GM19397 (cell line): ENCODE measurements at regions not wholly inside any gene's neighbourhood (a gene's known extent, or its start where the extent isn't known, plus 50 kb on each side); places are given as distances from the start of the nearest gene placed in this dataset.

Experiments used
- ATAC-seq: cut with Tn5 transposase; IDR thresholded peaks from one replicate; pipeline ENCODE4 v1.9.1; 2021; ENCODE audit warnings: mild to moderate bottlenecking, moderate library complexity; ENCODE audit not compliant: unreplicated experiment

DNA sequence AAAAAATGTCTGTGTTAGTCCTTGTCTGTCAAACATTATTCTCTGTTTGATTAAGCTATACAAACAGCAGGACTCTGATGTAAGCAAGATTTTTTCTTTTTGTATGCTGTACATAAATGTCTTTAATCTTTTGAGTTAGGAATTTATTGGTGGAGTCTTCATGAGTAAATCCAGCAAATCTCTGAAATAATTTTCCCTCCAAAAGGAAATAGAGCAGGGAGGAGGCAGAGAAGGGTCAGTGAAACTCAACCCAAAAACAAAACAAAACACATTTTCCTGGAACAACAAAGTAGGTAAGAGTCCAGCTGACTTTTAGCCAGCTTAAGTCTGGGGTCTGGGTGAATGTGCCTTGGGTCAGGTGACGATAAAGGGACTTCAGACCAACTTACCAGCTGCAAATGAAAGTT is 113.7 kb downstream of the FOXA2 start:
- no peak for ATAC-seq

DNA sequence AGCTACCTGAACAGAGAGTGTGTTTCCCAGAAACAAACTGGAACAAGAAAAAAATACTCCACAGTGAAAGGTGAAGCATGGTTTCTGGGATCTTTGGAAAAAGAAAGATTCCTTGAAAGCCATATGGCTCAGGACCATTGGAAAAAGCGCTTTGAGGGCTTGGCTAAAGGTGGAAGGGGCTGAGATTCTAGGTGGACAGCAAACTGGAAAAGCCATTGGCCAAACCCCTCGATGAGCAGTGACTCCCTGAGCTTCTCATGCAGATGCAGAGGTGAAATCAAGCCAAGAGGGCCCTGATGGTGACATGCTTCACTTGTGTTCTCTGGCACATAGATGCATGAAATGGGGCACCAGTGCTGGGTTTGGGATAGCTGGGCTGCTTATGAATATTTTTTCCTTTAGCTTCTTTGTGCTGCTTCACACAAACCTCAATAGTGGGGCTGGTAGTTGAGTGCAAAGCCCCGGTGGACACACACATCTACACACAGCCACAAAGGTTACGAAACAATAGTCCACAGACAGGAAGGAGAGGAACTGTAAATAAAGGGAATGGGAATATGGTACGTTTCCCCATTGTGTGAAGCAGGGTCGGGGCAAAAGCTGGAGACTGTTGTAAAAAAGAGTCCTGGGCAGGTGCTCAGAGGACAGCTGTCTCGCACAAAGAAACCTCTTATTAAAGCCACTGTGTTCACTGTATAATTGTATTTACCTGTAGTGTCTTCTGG is 117.8 kb downstream of the FOXA2 start:
- ATAC-seq = no peak

DNA sequence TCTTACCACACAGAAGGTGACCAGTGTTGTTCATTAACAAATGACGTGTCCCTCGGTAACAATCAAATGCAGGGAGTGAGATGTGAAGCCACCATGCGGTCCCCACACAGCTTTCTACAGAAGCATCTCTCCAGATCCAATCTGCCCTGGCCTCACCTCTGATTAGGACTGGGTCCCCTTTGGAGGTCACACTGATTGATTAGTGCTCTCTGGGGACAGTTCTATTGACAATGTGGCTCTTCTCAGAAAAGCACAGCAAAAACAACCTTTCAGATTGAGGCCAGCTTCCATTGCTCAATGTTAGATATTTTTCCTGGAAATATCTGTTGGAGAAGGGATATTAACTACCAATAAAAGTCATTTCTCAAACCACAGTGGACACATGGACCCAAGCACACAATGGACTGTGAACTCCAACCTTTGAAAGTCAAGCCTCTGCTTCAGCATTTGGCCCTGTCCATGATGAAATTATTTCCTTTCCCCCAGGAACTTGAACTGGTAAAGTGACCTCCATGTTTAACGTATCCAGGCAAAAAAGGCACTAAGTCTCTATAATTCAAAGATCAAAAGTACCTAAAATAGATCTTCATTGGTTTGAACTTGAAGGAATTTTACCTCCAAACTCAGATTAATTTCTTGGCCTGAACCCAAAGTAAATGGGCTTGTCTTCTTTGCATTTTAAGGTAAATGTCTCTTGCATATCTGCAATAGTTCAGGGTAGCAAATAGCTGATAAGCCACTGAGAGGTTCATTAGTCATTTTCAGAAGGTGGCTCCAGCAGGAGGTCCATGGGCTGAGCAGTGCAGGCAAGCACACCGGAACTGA is 118.5 kb downstream of the FOXA2 start:
- ATAC-seq = no peak

DNA sequence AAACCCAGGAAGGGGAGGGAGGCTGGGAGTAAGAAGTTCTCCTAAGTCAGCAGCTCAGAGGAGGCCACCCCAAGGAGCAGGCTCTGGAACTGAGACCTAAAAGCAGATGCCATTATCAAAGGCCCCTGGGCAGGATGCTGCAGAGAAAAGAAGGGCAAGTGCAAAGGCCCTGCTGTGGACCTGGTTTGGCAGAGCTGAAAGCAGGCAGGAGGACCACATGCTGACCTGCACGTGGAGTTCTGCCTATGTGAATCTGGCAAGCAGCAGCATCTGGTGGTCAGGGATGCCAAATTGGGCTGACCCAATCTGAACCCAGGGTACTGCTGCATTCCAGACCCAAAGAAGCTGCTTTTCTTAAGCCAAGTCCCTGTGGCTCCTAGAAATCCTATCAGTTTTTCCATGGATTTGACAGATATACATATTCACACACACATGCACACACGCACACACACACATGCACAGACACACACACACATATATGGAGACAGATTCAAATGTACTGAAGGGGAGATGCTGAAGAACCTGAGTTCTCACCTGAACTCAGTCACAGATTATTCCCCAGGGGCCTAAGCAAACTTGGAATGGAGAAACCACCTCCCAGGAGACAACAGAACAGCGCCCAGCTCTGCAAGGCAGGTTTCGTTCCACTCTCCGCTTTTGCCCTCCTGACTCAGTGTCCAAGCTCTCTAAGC is 119.9 kb downstream of the FOXA2 start:
- no peak for ATAC-seq

DNA sequence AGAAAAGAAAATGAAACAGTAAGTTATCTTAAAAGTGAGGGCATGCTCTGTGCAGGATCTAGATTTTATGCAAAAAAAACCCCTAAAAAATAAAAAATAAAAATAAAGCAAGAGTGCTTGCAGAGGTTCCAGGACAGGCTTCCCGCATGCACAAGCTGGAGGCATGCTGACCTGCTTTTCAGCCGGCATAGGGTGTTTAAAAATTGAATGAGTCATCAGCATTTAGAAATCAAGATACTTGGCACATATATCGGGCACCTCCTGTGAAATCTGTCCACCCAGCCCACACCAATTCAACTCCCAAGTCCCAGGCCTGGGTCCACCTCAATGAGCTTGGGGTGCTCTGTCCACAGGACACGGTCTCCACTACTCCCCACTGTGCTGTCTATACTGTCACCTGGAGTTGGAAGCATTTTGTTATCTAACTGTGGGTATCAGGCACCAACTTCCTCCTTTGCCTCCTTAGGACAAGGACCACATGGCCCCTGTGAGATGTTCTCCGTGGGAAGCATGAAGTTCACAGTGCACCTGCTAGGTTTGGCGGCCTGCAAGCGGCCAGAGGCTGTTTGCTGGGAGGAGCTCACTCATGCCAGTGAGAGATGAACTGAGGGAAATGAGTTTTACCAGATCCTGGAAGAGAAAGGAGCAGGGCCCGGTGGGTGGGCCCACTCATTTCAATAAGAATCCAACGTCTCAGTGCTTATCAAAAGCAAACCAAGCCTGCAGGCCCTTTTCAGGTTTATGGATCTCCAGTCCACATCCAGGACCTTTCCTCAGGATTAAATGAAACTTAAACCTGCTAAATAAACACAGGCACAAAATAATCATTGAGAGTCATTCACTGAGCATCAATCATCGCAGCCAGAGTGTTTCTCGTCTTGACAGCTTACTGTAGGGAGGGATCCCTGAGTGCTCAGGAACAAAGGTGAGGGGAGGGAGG is 121.1 kb downstream of the FOXA2 start:
- no peak for ATAC-seq

DNA sequence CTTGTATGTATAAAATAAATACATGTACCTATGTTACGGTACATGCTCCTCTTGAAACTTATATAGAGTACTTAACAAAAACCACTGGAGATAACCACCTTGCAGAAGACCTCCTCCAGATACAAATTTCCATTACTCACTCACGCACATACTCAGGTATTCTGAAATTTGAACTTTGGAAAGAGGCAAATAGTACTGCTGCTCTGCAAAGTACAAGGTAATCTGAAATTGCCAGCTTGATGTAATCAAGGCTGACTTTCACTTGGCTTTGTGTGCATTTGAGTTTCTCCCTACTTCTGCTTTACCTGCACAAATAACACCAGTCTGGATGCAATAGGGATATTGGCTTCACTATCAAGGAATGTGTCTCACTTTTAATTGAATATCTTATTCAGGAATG is 123.6 kb downstream of the FOXA2 start:
- no peak for ATAC-seq

DNA sequence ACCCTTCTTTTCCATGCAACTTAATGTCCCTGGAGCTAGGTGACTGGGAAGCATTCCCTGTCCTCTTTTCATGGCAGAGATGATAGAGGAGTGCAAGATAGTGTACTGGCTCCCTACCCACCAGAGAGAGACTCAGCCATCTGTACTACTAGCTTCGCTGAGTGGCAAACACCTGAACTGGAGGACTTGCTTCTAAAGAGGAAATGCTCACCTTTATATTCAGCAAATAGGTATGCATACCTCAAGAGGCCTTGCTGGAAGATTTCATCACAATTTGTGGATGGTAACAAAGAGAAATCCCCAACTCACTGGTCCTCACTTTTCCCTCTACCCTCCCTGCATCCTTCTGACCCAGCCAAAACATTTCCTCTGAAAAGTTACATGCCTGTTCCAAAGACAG is 124.1 kb downstream of the FOXA2 start:
- no peak for ATAC-seq

DNA sequence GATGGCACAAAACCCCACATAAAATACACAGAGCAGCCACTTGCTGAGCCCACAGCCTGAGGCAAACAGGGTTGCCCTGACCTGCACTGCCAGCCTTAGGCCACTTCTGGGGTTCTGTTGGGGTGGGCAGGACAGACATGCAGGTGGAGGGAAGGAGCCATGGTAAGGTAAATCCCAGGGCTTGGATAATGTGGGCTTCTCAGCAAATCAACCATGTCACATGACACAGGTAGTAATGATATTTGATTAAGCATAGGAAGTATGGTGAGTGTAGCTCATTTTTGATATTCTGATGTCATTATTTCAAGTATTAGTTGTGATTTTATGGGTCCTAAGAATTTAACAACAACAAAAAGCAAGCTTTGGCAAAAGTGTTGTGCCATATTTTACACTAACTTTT is 124.6 kb downstream of the FOXA2 start:
- ATAC-seq = no peak

DNA sequence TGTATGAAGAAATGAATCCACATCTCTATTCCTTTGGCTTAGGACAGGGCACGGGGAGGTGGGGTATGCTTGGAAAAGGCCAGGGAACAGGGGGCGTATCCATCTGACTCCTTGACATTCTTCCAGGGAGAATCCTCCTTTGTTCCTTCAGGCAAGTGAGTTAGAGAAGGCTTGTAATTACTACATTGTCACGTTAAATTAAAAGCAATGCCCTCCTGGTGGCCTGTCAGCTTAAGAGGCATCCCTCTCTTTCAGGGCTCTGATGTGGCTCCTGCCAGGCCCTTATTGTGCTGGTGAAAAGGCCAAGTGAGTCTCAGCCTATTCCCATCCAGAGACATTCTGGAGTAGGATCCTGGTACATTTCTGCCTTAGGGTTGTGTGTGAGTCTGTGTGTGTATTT is 128.3 kb downstream of the FOXA2 start:
- no peak for ATAC-seq

DNA sequence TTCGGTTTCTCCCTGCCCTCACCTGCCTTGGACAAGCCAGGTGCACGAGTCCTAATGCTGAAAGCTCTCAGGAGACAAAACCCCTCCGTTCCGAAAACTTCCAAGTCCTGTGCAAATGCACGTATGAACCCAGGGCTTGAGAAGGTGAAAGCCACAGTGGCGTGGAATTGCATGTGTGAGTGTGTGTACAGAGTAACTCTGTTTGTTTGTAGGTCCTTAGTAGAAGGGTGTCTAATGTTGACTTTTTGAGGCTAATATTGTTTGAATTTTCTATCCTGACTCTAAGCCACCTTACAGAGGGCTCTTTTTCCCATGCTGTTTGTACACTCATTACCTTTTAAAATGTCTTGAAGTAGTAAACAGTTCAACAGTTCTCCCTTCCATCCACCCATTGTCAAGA is 129.1 kb downstream of the FOXA2 start:
- no peak for ATAC-seq

DNA sequence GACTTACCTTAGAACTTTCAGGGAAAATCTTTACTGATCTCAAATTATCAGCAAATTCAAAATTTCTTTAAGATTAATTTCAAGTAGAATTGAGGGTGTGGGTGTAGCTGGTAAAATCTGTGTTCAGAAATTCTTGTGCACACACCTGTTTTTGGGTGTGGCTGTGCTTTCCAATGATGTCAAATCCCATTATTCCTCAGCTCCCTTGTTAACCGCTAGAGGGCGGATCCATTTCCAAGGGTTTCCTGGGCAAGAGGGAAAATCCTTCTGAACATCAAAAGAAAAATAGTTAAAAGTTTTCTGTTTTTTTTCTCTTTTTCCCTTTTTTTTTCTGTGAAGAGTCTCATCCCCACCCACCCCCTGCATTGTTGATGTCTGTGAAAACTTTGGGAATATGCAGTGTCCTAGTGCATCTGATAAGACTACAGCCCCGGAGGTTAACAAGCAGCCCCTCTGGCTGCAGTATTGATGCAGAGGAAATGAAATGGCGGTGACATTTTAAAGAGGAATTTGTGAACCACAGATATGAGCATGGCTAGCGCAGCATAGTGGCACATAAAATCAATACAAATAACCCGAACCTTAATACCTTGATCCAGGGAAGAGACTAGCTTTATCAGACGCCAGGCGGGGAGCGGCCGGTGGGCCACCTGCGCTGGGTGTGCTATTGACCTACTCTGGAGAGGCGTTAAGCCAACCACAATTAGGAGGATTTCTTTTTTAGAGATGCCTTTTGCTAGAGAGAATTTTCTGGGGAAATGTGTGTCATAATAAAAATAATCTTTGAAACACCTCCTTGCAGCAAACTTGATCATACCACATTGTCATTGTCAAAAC is 130.9 kb downstream of the FOXA2 start:
- no peak for ATAC-seq

DNA sequence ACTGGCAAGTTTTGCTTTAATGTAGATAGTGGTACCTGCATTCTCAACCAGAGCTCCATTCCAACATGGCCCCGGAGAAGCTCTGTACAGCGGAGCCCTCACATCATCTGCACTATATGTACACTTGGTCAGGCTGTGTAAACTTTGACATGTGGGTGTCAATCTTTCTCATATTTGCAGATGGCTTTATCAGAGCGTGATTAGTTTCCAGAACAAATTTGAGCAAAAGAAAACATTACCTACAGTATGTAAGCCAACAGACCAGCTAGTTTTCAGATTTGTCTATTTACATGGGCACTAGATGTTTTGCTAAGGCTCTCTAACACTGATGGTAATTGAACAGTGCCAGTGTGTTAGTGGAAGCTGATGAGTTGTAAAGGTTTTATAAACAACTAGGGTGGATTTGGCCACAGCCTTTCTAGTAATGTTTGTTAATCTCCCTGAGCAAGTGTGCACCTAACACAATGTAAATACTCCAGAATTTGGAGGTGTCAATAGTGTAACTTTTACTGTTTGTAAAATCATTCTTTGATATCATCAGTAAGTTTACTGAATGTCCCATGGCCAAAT is 131.8 kb downstream of the FOXA2 start:
- no peak for ATAC-seq

DNA sequence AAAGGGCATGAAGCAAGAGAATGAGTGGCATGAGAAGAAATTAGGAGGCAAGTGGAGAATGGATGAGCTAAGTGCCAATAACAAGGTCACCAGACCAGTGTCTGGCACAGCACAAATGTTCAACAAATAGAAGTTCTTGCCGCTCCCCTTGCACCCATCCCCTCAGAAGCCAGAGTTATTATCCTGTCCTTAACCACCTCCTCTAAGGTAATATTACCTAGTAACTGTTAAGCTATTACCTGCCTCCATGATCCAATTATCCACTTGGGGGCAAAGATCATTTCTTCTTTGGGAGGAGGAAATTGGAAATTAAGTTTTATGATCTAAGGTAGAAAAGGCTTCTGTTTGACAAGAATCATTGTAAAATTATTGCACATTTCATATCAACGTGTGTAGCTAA is 133.8 kb downstream of the FOXA2 start:
- ATAC-seq = no peak

DNA sequence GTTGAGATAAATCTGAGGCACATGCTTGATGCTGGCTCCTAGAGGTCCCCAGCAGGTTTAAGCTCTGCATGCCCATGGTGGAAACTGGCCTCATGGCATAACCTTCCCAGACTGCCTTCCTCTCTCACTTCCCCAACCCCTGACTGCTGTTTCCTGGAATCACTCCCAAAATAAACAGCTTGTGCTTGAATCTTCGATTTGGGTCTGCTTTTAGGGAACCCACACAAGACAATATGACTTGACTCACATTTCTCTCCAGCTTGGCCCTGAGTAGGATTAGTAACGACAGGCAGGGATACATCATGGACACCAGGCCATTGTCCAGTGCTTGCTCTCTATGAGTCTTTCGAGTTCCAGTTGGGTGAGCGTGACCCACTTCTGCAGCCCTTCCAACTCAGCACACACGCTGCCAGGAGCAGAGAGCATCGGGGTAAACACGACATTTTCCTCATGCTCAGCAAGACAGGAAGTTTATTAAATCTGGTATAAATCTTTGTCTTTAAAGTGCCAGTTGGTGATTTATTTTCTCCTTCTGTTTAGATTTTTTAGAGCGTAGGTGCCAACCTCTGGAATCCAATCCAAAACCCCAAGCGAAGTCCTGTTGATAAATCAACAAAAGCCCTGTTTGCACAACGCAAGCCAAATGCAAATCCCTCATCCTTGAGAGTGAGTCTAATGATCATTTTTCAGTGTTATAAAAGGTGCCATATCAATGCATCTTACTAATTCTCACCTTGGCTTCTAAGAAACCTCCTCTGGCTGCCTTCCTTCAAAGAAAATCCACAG is 135.0 kb downstream of the FOXA2 start:
- ATAC-seq = no peak

DNA sequence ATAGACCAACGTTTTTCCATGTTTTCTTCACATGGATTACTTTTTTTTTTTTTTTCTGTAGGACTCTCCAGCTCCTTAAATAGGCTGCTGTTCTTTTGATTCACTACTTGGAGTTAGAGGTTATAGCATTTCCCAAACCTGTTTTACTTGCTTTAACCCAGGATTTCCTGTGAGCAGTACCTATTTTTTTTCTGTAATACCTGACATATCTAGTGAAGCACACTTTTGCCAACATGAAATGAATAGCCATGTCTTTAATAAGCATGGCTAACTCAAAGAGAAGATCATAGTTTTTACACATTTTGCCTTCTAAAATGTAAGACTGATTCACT is 137.0 kb downstream of the FOXA2 start:
- ATAC-seq = no peak

DNA sequence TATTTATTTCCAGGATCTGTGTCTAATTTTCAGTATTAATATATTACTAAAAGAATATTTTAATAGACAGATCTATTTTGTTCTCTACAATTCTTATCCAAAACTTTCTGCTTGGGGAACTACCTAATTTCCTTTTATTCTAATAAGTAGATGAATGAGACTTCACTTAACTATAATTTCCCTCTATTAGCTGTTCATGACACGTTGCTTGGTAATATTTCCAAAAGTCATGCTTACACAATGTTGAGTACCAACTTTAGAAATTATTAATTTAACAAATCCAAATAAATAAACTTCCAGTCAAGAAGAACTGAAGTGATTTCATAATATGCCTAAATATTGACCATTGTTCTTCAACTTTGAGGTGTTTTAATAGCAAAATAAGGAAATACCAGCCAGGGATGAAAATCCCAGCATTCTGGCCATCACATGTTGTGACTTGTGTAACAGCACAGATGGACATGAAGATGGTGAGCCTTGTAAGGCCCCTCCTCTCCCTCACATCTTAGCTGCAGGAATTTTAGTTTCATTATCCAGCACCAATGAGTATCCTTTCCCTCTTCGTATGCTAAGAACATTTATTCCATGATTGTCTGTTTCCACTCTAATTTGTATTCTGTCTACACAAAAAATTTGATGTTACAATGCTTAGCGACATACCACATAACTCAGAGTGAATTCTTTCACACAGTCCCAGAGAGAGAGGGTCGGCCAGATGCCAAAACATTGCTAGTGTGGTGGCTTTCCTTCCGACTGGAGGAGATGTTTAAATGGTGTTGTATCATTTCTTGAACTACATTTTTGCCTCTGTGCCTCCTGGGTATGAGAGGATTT is 137.5 kb downstream of the FOXA2 start:
- no peak for ATAC-seq

DNA sequence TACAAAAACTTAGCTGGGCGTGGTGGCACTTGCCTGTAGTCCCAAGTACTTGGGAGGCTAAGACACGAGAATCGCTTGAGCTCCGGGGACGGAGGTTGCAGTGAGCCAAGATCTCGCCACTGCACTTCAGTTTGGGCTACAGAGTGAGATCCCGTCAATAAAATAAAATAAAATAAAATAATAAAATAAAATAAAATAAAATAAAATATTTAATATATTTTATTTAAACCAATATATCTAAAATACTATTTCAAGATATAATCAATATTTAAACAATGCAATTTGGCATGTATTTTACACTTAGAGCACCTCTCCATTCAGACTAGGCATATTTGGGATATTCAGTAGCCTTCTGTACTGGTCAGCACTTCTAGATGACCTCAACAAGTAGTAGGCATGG is 142.1 kb downstream of the FOXA2 start:
- no peak for ATAC-seq

DNA sequence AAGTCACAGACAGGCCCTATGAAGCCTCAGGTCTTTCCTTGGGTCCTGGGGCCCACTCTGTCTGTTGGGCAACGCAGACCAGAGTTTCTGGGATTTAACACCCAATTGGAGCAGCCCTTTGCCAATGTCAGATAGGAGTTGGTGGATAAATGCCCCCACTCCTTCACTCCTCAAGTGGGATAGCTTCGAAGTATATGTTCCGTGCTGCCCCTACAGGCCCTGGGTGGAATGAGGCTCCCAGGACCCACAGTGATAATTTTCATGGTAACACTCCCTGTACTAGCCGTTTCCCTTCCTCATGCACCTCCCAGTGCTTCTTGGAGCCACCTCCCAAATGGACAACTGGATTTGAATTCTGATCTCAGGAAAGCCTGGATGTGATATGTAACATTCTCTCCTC is 145.4 kb downstream of the FOXA2 start:
- ATAC-seq = no peak
